ENCODE measurements at regions not wholly inside any gene's neighbourhood (a gene's known extent, or its start where the extent isn't known, plus 50 kb on each side); places are given as distances from the start of the nearest gene placed in this dataset.

DNA sequence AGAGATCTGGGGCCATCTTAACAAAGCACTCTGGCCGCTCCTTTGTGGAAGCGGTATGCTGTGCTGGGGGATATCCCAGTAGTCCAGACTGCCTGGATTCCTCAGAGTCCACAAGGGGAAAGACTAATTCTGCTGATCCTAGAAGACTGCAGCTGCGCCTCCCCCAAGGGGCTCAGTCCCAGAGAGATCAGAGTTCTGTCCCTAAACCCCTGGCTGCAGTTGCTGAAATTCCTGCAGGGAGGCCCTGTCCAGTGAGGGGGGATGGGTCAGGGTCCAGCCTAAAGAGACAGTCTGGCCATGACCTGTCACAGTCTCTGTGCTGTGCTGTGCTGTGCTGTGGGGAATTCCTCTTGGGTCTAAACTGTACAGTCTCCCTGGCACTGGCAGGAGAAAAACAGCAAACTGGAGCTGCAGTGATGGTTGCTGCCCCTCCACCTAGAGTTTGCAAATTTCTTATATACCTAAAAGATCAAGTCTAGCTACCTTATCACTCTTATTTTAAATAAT, 575.1 kb upstream of the UBE2E2 start:
- CTCF ChIA-PET, result no interaction called here
- no TSS peak for BruUV-seq (replicated peaks)
- no peaks in the 10 kb centered on the region for H3K27me3 Mint-ChIP-seq (ENCODE audit: unreplicated experiment)
- H3K27ac Mint-ChIP-seq (ENCODE audit: unreplicated experiment), result no peak overlapping the region
- H3K4me1 Mint-ChIP-seq (ENCODE audit: low read depth, unreplicated experiment), result no peaks in the 10 kb centered on the region
- peaks cover 9% of the 10 kb centered on the region for H3K9me3 Mint-ChIP-seq (ENCODE audit: low read depth, unreplicated experiment)
- no peaks in the 10 kb centered on the region for H3K36me3 Mint-ChIP-seq (ENCODE audit: insufficient read depth, unreplicated experiment)
- no peak for DNase-seq
- no peak overlapping the region for H3K4me3 Mint-ChIP-seq (ENCODE audit: low read depth, unreplicated experiment)
- TF ChIP-seq, protein P1, sequence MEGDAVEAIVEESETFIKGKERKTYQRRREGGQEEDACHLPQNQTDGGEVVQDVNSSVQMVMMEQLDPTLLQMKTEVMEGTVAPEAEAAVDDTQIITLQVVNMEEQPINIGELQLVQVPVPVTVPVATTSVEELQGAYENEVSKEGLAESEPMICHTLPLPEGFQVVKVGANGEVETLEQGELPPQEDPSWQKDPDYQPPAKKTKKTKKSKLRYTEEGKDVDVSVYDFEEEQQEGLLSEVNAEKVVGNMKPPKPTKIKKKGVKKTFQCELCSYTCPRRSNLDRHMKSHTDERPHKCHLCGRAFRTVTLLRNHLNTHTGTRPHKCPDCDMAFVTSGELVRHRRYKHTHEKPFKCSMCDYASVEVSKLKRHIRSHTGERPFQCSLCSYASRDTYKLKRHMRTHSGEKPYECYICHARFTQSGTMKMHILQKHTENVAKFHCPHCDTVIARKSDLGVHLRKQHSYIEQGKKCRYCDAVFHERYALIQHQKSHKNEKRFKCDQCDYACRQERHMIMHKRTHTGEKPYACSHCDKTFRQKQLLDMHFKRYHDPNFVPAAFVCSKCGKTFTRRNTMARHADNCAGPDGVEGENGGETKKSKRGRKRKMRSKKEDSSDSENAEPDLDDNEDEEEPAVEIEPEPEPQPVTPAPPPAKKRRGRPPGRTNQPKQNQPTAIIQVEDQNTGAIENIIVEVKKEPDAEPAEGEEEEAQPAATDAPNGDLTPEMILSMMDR (IDR thresholded peaks at IDR 0.05; ENCODE audit: unreplicated experiment), result no peak
- intact Hi-C loops (cut with micrococcal nuclease; ENCODE audit: unreplicated experiment), result no loop called here

DNA sequence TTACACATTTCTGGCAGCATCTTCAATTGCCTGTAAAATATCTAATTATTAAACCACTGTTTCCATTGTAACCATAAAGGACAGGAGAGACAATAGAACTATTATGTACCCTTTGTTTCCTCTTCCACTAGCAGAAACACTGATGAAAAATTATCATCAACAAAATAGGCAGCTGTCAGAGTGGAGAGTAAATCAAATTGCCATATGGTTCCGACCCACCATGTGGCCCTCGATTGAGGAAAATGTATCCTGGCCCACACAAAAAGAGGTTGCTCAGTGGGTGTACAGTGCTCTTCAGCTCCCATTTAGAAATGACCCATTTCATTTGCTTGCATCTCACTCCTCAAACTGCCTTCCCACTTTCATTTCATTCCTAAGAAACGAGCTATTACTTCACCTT, 570.6 kb upstream of the UBE2E2 start:
- no peaks in the 10 kb centered on the region for H3K9me3 Mint-ChIP-seq (ENCODE audit: low read depth, unreplicated experiment)
- H3K4me1 Mint-ChIP-seq (ENCODE audit: low read depth, unreplicated experiment), result no peaks in the 10 kb centered on the region
- CTCF ChIA-PET, result interaction anchor here (0.6 kb wide), 1 partner anchor 65 kb away, joined by 3 read pairs; no protein-coding TSS in a partner anchor

DNA sequence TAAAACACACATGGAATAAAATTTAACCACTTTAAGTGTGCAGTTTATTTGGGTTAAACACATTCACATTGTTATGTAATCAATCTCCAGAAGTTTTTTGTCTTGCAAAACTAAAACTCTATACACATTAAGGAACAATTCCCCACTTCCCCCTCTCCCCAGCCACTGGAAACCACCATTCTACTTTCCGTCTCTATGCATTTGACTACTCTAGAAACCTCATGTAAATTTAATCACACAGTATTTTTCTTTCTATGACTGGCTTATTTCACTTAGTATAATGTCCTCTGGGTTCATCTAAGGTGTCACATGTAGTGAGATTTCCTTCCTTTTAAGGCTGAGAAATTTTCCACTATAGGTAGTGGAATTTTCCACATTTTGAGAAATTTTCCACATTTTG, 568.7 kb upstream of the UBE2E2 start:
- intact Hi-C loops (cut with micrococcal nuclease; ENCODE audit: unreplicated experiment), result no loop called here
- CTCF ChIA-PET, result no interaction called here
- Mint-ChIP-seq H3K4me3 (ENCODE audit: low read depth, unreplicated experiment) (no peak overlapping the region), H3K36me3 (ENCODE audit: insufficient read depth, unreplicated experiment) (no peaks in the 10 kb centered on the region), H3K27ac (ENCODE audit: unreplicated experiment) (no peak overlapping the region), H3K4me1 (ENCODE audit: low read depth, unreplicated experiment) (no peaks in the 10 kb centered on the region), H3K9me3 (ENCODE audit: low read depth, unreplicated experiment) (no peaks in the 10 kb centered on the region), H3K27me3 (ENCODE audit: unreplicated experiment) (no peaks in the 10 kb centered on the region)
- DNase-seq, result no peak
- TF ChIP-seq, protein P1 (IDR thresholded peaks at IDR 0.05; ENCODE audit: unreplicated experiment), result no peak
- no TSS peak for BruUV-seq (replicated peaks)

More for the DNA sequence above, 570.6 kb upstream of the UBE2E2 start:
- Mint-ChIP-seq H3K4me3 (ENCODE audit: low read depth, unreplicated experiment) (no peak overlapping the region), H3K27me3 (ENCODE audit: unreplicated experiment) (no peaks in the 10 kb centered on the region), H3K36me3 (ENCODE audit: insufficient read depth, unreplicated experiment) (no peaks in the 10 kb centered on the region), H3K27ac (ENCODE audit: unreplicated experiment) (no peak overlapping the region)
- intact Hi-C loops (cut with micrococcal nuclease; ENCODE audit: unreplicated experiment), result no loop called here
- TF ChIP-seq, protein P1 (IDR thresholded peaks at IDR 0.05; ENCODE audit: unreplicated experiment), result no peak
- no TSS peak for BruUV-seq (replicated peaks)
- DNase-seq, result no peak

DNA sequence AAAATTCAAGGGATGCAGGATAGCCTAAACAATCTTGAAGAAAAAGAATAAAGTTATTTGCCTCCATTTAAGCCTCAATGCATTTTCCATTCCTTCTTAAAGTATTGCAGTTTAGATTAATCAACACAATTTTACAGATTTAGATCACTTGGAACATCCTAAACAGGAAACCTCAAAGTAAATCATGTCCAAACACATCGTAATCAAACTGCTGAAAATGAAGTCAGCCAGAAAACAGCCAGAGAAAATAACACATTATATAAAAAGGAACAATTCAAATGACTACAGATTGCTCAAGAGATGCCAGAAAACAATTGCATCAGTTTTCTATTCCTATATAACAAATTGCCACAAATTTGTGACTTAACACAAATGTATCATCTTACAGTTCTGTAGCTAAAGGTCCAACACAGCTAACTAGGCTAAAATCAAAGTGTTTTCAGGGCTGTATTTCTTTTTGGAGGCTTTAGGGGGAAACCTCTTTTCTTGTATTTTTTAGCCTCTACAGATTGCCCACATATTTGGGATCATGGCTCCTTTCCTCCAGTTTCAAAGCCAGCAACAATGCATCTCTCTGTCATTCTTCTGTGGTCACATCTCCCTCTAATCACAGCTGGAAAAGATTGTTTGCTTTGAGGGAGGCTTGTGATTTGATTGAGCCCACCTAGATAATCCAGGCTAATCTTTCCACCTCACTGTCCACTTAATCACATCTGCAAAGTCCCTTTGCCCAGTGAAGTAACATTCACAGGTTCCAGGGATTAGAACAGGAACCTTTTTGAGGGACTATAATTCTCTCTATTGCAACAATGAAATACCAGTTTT, 543.3 kb upstream of the UBE2E2 start:
- H3K27me3 Mint-ChIP-seq (ENCODE audit: unreplicated experiment), result no peaks in the 10 kb centered on the region
- intact Hi-C loops (cut with micrococcal nuclease; ENCODE audit: unreplicated experiment), result no loop called here
- no peaks in the 10 kb centered on the region for H3K9me3 Mint-ChIP-seq (ENCODE audit: low read depth, unreplicated experiment)
- no peaks in the 10 kb centered on the region for H3K36me3 Mint-ChIP-seq (ENCODE audit: insufficient read depth, unreplicated experiment)
- H3K27ac Mint-ChIP-seq (ENCODE audit: unreplicated experiment), result no peak overlapping the region
- no peak overlapping the region for H3K4me3 Mint-ChIP-seq (ENCODE audit: low read depth, unreplicated experiment)
- TF ChIP-seq, protein P1 (IDR thresholded peaks at IDR 0.05; ENCODE audit: unreplicated experiment), result no peak
- no TSS peak for BruUV-seq (replicated peaks)
- H3K4me1 Mint-ChIP-seq (ENCODE audit: low read depth, unreplicated experiment), result no peaks in the 10 kb centered on the region
- CTCF ChIA-PET, result no interaction called here
- DNase-seq, result no peak

All from Calu3 (cell line).